ENCODE measurements at regions not wholly inside any gene's neighbourhood (a gene's known extent, or its start where the extent isn't known, plus 50 kb on each side); places are given as distances from the start of the nearest gene placed in this dataset.

DNA sequence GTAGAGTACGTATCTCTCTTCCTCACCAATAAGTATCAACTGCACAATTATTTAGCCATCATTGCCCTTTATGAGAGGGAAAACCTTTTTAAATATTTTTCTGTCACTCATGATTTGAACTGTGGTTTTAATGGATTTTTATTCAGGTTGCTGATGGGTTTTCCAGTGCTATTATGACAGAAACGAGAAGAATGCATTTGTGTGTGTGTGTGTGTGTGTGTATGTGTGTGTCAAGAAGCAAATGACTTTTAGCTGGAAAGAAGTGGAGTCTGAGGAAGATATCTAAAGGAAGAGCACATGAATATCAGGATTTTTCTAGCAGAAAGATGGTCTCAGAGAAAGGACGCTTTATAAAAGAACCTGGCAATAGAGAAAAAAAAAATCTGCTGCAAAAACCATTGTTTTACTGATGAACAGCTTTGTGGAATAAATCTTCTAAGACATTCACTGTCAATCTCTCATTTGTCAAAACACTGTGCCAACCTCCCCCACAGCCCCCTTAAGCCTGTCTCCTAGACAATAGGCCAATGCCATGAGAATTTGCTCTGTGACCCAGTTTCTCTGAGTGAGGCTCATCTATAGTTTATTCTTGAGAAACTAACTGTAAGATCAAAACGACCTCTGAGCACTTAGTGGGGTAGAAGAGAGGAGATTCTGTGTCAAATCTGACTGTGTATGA lies 417.7 kb downstream of the FLRT2 start:
- no peak overlapping the region for H3K27ac Mint-ChIP-seq
- DNase-seq, result no peak
- peaks cover 26% of the 10 kb centered on the region for H3K4me1 Mint-ChIP-seq (ENCODE audit: low read depth)
- H3K27me3 Mint-ChIP-seq, result no peaks in the 10 kb centered on the region
- H3K4me3 Mint-ChIP-seq, result no peak overlapping the region
- peaks cover 4% of the 10 kb centered on the region for H3K9me3 Mint-ChIP-seq
- H3K36me3 Mint-ChIP-seq (ENCODE audit: low read depth), result peaks cover 26% of the 10 kb centered on the region

- no peak for DNase-seq
- H3K4me3 Mint-ChIP-seq, result no peak overlapping the region
- peaks cover 34% of the 10 kb centered on the region for H3K36me3 Mint-ChIP-seq (ENCODE audit: low read depth)
- peaks cover 42% of the 10 kb centered on the region for H3K4me1 Mint-ChIP-seq (ENCODE audit: low read depth)
- H3K27ac Mint-ChIP-seq, result no peak overlapping the region
- no peaks in the 10 kb centered on the region for H3K27me3 Mint-ChIP-seq
- H3K9me3 Mint-ChIP-seq, result peaks cover 12% of the 10 kb centered on the region
Observed at GRCh38 chr14:85943192-85943591, 413.2 kb downstream of the FLRT2 start.

GRCh38 chr14:85934886-85935254 lies 404.9 kb downstream of the FLRT2 start:
- DNase-seq, result no peak
- peak overlapping the region; percentile 93 for H3K27ac Mint-ChIP-seq
- peaks cover 49% of the 10 kb centered on the region for H3K4me1 Mint-ChIP-seq (ENCODE audit: low read depth)
- H3K4me3 Mint-ChIP-seq, result peak overlapping the region; percentile 89
- H3K9me3 Mint-ChIP-seq, result peaks cover 15% of the 10 kb centered on the region
- H3K36me3 Mint-ChIP-seq (ENCODE audit: low read depth), result peaks cover 23% of the 10 kb centered on the region
- H3K27me3 Mint-ChIP-seq, result no peaks in the 10 kb centered on the region

- Mint-ChIP-seq H3K27ac (peak overlapping the region; percentile 93), H3K4me1 (ENCODE audit: low read depth) (peaks cover 49% of the 10 kb centered on the region), H3K36me3 (ENCODE audit: low read depth) (peaks cover 23% of the 10 kb centered on the region), H3K9me3 (peaks cover 15% of the 10 kb centered on the region), H3K27me3 (no peaks in the 10 kb centered on the region), H3K4me3 (peak overlapping the region; percentile 89)
- peak; percentile 70 for DNase-seq
Observed at GRCh38 chr14:85934123-85934885, 404.4 kb downstream of the FLRT2 start.

DNA sequence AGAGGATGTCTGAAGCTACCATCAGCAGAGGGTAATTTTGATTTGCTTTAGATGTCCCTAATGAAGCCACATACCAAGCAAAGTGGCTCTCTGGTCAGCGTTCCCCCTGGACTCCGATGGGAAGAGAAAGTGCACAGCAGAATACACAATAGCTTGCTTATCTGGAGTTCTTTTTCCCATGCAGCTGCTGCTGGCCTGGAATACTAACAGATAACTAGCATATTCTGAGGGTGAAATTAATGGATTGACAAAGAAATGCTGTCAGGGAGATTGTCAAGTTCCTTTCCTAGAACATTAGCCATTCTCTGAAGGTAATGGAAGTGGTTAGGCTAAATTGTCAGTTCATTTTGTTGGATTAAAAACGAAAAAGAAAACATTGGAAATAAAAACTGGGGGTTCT lies 391.3 kb downstream of the FLRT2 start:
- DNase-seq, result no peak
- no peak overlapping the region for H3K4me3 Mint-ChIP-seq
- no peak overlapping the region for H3K27ac Mint-ChIP-seq
- no peaks in the 10 kb centered on the region for H3K9me3 Mint-ChIP-seq
- peaks cover 4% of the 10 kb centered on the region for H3K27me3 Mint-ChIP-seq
- no peaks in the 10 kb centered on the region for H3K4me1 Mint-ChIP-seq (ENCODE audit: low read depth)
- H3K36me3 Mint-ChIP-seq (ENCODE audit: low read depth), result no peaks in the 10 kb centered on the region

DNA sequence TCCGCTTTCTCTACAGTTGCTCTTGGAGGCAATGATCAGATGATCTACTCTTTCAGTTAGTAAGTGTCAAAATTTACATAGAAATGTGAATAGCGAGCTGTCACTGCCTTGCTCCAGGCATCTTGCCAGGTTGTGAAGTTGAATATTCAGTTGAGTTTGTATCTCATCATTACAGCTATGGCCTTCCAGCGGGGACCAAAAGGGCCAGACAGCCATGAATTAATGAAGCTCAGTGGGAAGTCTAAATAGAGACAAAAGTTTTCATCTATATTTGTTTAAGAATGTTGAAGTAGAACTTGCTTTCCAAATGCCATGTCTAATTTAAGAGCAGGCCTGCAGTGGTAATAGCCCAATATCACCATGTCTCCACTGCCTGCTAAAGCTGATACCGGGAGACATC lies 387.8 kb downstream of the FLRT2 start:
- no peak overlapping the region for H3K4me3 Mint-ChIP-seq
- H3K4me1 Mint-ChIP-seq (ENCODE audit: low read depth), result no peaks in the 10 kb centered on the region
- no peak for DNase-seq
- H3K27ac Mint-ChIP-seq, result no peak overlapping the region
- H3K27me3 Mint-ChIP-seq, result peaks cover 5% of the 10 kb centered on the region
- no peaks in the 10 kb centered on the region for H3K9me3 Mint-ChIP-seq
- no peaks in the 10 kb centered on the region for H3K36me3 Mint-ChIP-seq (ENCODE audit: low read depth)

DNA sequence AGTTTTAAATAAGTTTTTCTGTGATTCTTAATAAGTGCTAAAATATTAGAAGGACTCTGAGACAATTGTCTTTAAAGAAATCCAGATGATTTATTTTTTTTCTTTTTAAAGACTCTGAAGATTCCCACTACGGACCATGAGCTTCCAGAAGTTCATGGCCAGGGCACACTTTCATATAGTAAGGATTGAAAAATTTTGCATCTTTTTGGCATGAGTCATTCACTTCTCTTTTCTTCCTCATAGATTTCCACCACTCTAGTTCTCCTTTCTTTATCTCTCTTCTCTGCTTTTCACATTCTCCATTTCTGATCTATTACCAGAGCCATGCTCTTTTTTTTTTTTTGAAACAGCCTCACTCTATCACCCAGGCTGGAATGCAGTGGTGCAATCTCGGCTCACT lies 385.8 kb downstream of the FLRT2 start:
- H3K4me1 Mint-ChIP-seq (ENCODE audit: low read depth), result no peaks in the 10 kb centered on the region
- no peak for DNase-seq
- H3K4me3 Mint-ChIP-seq, result no peak overlapping the region
- H3K36me3 Mint-ChIP-seq (ENCODE audit: low read depth), result no peaks in the 10 kb centered on the region
- H3K27me3 Mint-ChIP-seq, result peaks cover 5% of the 10 kb centered on the region
- no peak overlapping the region for H3K27ac Mint-ChIP-seq
- H3K9me3 Mint-ChIP-seq, result no peaks in the 10 kb centered on the region

GRCh38 chr14:85912141-85912540 lies 382.2 kb downstream of the FLRT2 start:
- no peaks in the 10 kb centered on the region for H3K9me3 Mint-ChIP-seq
- H3K27ac Mint-ChIP-seq, result no peak overlapping the region
- no peak for DNase-seq
- H3K4me1 Mint-ChIP-seq (ENCODE audit: low read depth), result no peaks in the 10 kb centered on the region
- H3K36me3 Mint-ChIP-seq (ENCODE audit: low read depth), result no peaks in the 10 kb centered on the region
- peaks cover 11% of the 10 kb centered on the region for H3K27me3 Mint-ChIP-seq
- H3K4me3 Mint-ChIP-seq, result no peak overlapping the region

DNA sequence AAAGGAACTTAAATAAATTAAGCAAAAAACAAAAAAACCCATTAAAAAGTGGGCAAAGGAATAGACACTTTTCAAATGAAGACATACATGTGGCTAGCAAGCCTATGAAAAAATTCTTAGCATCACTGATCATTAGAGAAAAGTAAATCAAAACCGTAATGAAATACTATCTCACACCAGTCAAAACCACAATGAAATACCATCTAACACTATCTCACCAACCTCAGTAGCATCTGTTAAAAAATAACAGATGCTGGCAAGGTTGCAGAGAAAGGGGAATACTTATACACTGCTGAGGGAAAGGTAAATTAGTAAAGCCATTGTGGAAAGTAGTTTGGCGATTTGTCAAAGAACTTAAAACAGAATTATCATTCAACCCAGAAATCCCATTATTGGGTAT lies 381.1 kb downstream of the FLRT2 start:
- no peaks in the 10 kb centered on the region for H3K4me1 Mint-ChIP-seq (ENCODE audit: low read depth)
- no peaks in the 10 kb centered on the region for H3K36me3 Mint-ChIP-seq (ENCODE audit: low read depth)
- peaks cover 15% of the 10 kb centered on the region for H3K27me3 Mint-ChIP-seq
- no peak for DNase-seq
- H3K9me3 Mint-ChIP-seq, result no peaks in the 10 kb centered on the region
- H3K4me3 Mint-ChIP-seq, result no peak overlapping the region
- H3K27ac Mint-ChIP-seq, result no peak overlapping the region

DNA sequence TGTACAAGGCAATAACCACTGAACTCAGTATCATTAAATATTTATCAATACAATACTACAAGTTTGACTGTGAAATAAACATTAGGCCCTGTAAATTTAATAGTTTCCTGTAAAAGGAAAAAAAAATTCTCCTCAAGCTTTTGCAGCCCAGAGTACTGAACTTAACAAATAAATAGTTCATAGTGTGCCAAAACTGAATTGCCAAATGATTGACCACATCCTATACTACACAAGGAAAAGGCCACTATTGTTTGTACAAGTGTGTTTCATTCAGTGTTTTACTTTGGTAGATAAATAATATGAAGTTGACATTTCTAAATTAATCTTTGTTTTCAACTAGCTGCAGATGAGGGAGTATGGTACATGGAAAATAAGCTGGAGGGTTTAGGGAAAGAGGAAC lies 379.6 kb downstream of the FLRT2 start:
- Mint-ChIP-seq H3K9me3 (no peaks in the 10 kb centered on the region), H3K36me3 (ENCODE audit: low read depth) (no peaks in the 10 kb centered on the region), H3K27me3 (peaks cover 20% of the 10 kb centered on the region), H3K27ac (no peak overlapping the region), H3K4me1 (ENCODE audit: low read depth) (no peaks in the 10 kb centered on the region), H3K4me3 (no peak overlapping the region)
- DNase-seq, result no peak

GRCh38 chr14:85907536-85907935 lies 377.6 kb downstream of the FLRT2 start:
- peaks cover 24% of the 10 kb centered on the region for H3K27me3 Mint-ChIP-seq
- no peaks in the 10 kb centered on the region for H3K9me3 Mint-ChIP-seq
- H3K27ac Mint-ChIP-seq, result no peak overlapping the region
- no peaks in the 10 kb centered on the region for H3K4me1 Mint-ChIP-seq (ENCODE audit: low read depth)
- H3K36me3 Mint-ChIP-seq (ENCODE audit: low read depth), result no peaks in the 10 kb centered on the region
- no peak for DNase-seq
- H3K4me3 Mint-ChIP-seq, result no peak overlapping the region

- no peak overlapping the region for H3K4me3 Mint-ChIP-seq
- H3K4me1 Mint-ChIP-seq (ENCODE audit: low read depth), result no peaks in the 10 kb centered on the region
- no peak overlapping the region for H3K27ac Mint-ChIP-seq
- H3K36me3 Mint-ChIP-seq (ENCODE audit: low read depth), result no peaks in the 10 kb centered on the region
- no peaks in the 10 kb centered on the region for H3K9me3 Mint-ChIP-seq
- peaks cover 9% of the 10 kb centered on the region for H3K27me3 Mint-ChIP-seq
- DNase-seq, result no peak
Observed at GRCh38 chr14:85897808-85898207, 367.9 kb downstream of the FLRT2 start.

DNA sequence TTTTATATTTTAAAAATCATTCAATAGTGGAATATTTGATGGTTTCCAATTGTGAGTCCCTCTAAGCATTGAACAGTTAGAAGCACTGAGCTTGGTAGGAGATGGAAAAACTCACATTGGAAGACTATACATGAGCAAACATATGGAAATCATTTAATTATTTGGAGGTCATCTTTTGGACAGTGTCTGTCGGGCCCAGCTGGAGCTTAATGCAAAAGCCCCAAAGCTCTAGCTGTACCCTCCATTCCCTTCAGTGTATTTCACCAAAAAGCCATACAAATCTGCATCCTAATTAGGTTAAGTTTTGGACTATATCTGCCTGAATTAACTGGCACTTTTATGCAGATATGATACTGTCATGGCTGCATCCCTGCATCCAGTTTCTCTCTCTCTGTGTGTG lies 365.7 kb downstream of the FLRT2 start:
- Mint-ChIP-seq H3K27ac (no peak overlapping the region), H3K4me1 (ENCODE audit: low read depth) (no peaks in the 10 kb centered on the region), H3K4me3 (no peak overlapping the region), H3K27me3 (no peaks in the 10 kb centered on the region), H3K36me3 (ENCODE audit: low read depth) (no peaks in the 10 kb centered on the region), H3K9me3 (no peaks in the 10 kb centered on the region)
- no peak for DNase-seq

DNA sequence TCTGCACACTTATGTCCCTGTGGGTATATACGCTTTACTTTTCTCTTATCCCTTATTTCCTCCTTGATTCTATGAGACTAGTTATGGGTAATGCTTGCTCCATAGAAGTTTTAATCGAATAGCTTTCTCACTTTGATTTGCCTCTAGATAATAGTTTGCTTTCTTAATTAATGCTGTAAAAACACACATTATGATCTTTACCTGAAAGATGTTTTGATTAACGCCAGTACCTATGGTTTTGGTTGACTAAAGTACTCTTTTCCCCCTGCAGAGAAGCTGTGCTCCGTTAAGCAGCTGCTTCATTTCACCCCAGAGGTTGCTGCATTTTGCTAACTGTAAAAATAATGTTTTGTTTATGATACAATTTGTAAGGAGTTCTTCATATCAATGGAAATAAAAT lies 362.3 kb downstream of the FLRT2 start:
- Mint-ChIP-seq H3K9me3 (no peaks in the 10 kb centered on the region), H3K4me1 (ENCODE audit: low read depth) (no peaks in the 10 kb centered on the region), H3K27ac (no peak overlapping the region), H3K27me3 (no peaks in the 10 kb centered on the region), H3K4me3 (no peak overlapping the region), H3K36me3 (ENCODE audit: low read depth) (no peaks in the 10 kb centered on the region)
- DNase-seq, result no peak

DNA sequence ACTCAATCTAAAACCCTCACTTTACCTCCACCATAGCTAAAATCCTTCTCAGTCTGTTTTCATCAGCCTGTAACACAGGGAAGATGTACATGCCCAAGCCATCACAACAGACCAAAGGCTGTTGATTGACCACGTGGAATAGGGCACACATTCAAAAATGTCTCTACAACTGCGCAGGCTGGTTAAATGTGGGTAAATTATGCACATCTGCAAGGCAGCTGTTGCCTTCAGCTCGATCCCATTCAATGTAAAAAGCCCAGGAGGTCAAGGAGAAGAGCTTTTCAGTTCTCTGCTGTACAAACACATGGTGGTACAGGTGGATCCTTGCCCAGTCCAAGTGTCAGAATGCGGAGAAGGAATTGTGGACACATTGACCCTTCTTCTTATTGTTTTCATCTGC lies 354.0 kb downstream of the FLRT2 start:
- Mint-ChIP-seq H3K27me3 (no peaks in the 10 kb centered on the region), H3K36me3 (ENCODE audit: low read depth) (no peaks in the 10 kb centered on the region), H3K4me3 (no peak overlapping the region), H3K4me1 (ENCODE audit: low read depth) (no peaks in the 10 kb centered on the region), H3K27ac (no peak overlapping the region), H3K9me3 (no peaks in the 10 kb centered on the region)
- DNase-seq, result no peak
